ENCODE measurements at regions not wholly inside any gene's neighbourhood (a gene's known extent, or its start where the extent isn't known, plus 50 kb on each side); places are given as distances from the start of the nearest gene placed in this dataset.
A peak's percentile ranks its signal among the peaks of the same experiment; 100 is the strongest.

- no peak for TF ChIP-seq CTCF (IDR thresholded peaks at IDR 0.05; ENCODE audit: insufficient read depth, missing control alignments)
- DNase-seq (ENCODE audit: insufficient read length, low spot score) (no peak), FAIRE-seq (no peak)
Observed at GRCh38 chr2:204202253-204202652, 265.7 kb downstream of the ICOS start.

- TF ChIP-seq CTCF (IDR thresholded peaks at IDR 0.05; ENCODE audit: insufficient read depth, missing control alignments), result no peak
- DNase-seq (ENCODE audit: insufficient read length, low spot score) (no peak), FAIRE-seq (no peak)
Observed at GRCh38 chr2:204203704-204204103, 267.1 kb downstream of the ICOS start.

- TF ChIP-seq CTCF (IDR thresholded peaks at IDR 0.05; ENCODE audit: insufficient read depth, missing control alignments), result no peak
- DNase-seq (ENCODE audit: insufficient read length, low spot score) (no peak), FAIRE-seq (no peak)
Observed at GRCh38 chr2:204205082-204205481, 268.5 kb downstream of the ICOS start.

- no peak for DNase-seq (ENCODE audit: insufficient read length, low spot score)
- TF ChIP-seq CTCF (IDR thresholded peaks at IDR 0.05; ENCODE audit: insufficient read depth, missing control alignments), result no peak
- FAIRE-seq, result peak; percentile 98
Observed at GRCh38 chr2:204205538-204205937, 269.0 kb downstream of the ICOS start.

- DNase-seq (ENCODE audit: insufficient read length, low spot score) (no peak), FAIRE-seq (no peak)
- TF ChIP-seq CTCF (IDR thresholded peaks at IDR 0.05; ENCODE audit: insufficient read depth, missing control alignments), result no peak
Observed at GRCh38 chr2:204207866-204208265, 271.3 kb downstream of the ICOS start.

- DNase-seq (ENCODE audit: insufficient read length, low spot score), result no peak
- FAIRE-seq, result no peak
- no peak for TF ChIP-seq CTCF (IDR thresholded peaks at IDR 0.05; ENCODE audit: insufficient read depth, missing control alignments)
Observed at GRCh38 chr2:204213588-204213987, 277.0 kb downstream of the ICOS start.

- no peak for TF ChIP-seq CTCF (IDR thresholded peaks at IDR 0.05; ENCODE audit: insufficient read depth, missing control alignments)
Observed at GRCh38 chr2:204218040-204218439, 281.5 kb downstream of the ICOS start.

More at GRCh38 chr2:204218040-204218439, 281.5 kb downstream of the ICOS start:
- FAIRE-seq (no peak), DNase-seq (ENCODE audit: insufficient read length, low spot score) (no peak)
